ENCODE measurements at regions not wholly inside any gene's neighbourhood (a gene's known extent, or its start where the extent isn't known, plus 50 kb on each side); places are given as distances from the start of the nearest gene placed in this dataset.

DNA sequence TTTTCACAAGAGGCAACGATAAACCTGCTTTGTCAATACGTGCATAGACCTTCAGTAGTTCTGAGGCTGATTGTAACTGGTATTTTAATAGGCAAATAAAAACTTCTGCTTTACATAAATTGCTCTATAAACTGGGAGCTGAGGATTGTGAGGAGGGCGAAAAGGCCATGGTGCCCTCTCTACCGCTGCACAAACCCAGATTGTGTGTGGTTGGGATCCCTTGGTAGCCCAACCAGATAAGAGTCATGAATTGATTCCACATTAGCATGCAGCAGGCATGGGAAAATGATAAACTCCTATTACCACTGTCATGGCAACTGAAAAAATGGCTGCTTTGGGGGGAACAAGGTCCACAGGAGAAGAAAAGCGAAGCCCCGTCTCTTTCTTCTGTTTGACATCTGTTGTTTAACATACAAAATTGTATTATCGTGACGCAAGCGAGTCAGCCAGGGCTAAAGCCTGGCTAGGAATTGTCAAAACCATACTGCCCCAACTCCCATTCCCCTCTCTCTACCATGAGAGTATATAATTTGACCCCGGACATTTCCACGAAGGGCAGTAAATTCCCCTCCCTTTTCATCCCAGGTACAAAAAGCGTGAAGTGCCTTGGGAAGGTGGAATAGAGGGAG, 157.8 kb upstream of the SALL4 start:
- TF ChIP-seq, protein P1, sequence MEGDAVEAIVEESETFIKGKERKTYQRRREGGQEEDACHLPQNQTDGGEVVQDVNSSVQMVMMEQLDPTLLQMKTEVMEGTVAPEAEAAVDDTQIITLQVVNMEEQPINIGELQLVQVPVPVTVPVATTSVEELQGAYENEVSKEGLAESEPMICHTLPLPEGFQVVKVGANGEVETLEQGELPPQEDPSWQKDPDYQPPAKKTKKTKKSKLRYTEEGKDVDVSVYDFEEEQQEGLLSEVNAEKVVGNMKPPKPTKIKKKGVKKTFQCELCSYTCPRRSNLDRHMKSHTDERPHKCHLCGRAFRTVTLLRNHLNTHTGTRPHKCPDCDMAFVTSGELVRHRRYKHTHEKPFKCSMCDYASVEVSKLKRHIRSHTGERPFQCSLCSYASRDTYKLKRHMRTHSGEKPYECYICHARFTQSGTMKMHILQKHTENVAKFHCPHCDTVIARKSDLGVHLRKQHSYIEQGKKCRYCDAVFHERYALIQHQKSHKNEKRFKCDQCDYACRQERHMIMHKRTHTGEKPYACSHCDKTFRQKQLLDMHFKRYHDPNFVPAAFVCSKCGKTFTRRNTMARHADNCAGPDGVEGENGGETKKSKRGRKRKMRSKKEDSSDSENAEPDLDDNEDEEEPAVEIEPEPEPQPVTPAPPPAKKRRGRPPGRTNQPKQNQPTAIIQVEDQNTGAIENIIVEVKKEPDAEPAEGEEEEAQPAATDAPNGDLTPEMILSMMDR (IDR thresholded peaks at IDR 0.05; ENCODE audit: low read depth, low read length, missing control alignments) = no peak
- H3K4me3 ChIP-seq (ENCODE audit: low read depth, low read length) = no peak overlapping the region

DNA sequence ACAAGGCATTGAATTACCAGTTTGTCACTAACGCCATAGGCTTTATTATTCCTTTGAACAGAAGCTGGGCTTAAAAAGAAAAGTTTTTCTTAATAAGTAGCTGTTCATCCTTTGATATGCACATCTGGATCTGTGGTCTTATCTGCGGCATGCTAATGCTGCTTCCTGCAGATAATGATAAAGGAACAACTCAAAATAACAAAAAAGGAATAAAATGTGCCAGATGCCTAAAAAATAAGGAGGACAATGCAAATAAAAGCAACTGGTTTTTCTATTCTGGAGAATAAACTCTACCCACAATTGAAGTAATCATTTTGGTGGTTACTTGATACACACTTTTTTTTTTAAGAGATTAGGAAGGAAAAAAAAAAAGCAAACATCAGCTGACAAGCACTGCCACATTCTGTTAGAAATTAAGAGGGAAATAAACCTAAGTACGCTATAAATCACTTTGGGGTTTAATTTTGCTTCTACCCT, 156.8 kb upstream of the SALL4 start:
- H3K4me3 ChIP-seq (ENCODE audit: low read depth, low read length) = no peak overlapping the region
- TF ChIP-seq, protein P1 (IDR thresholded peaks at IDR 0.05; ENCODE audit: low read depth, low read length, missing control alignments) = no peak
- DNase-seq (ENCODE audit: low read depth) = no peak

More for the DNA sequence above, 157.8 kb upstream of the SALL4 start:
- no peak for DNase-seq (ENCODE audit: low read depth)

DNA sequence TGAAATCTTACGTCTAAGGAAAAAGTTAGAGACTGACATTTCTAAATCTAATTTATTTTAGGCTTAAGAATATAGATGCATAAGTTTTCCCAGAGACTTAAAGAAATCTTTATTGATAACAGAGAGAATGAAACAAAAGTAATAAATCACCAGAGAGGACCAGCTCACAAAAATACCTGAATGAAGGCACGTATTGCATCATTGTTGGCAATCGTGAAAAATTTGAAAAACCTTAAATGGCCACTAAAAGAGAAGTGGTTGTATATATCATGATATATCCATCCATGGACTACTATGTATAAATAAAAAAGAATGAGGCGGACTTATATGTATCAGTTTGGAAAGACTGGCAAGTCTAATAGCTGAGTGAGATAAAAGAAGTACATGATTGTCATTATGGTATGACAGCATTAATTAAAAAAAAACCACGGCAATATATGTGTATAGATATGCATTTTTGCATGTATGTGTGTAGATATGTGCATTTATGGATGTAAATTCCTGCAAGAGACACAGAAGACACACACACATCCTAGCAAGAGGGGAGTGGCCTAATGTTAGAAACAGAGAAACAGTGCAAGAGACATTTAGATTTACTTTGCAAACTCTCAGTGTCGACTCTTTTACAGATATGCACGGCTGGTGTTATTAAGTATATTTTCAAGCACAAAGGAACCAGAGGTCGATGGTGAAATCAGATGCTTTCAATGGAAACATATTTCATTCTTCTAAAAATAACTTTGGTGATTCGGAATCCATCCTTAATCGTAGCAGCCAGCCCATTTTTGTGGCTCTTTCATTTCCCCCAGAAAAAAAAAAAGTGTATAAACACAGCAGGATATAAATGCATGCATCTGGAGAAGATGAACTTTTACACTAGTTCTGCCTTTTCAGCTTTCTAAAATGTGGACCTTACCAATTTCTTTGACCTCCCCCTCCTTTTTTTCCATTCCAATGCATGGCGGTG, 156.1 kb upstream of the SALL4 start:
- H3K4me3 ChIP-seq (ENCODE audit: low read depth, low read length) = no peak overlapping the region
- TF ChIP-seq, protein P1 (IDR thresholded peaks at IDR 0.05; ENCODE audit: low read depth, low read length, missing control alignments) = no peak
- DNase-seq (ENCODE audit: low read depth) = no peak

DNA sequence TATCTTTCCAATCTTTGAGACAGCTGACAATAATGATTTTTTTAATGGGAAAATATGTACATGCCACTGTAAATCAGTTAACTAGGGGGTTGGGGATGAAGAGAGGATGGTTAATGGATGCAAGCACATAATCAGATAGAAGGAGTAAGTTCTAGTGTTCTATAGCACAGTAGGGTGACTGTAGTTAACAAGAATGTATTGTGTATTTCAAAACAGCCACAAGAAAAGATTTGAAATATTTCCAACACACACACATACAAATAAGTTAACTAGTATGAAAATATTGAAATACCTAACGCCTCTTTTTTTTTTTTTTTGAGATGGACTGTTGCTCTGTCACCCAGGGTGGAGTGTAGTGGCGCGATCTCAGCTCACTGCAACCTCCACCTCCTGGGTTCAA, 153.4 kb upstream of the SALL4 start:
- no peak overlapping the region for H3K4me3 ChIP-seq (ENCODE audit: low read depth, low read length)
- no peak for DNase-seq (ENCODE audit: low read depth)
- TF ChIP-seq, protein P1 (IDR thresholded peaks at IDR 0.05; ENCODE audit: low read depth, low read length, missing control alignments) = no peak

DNA sequence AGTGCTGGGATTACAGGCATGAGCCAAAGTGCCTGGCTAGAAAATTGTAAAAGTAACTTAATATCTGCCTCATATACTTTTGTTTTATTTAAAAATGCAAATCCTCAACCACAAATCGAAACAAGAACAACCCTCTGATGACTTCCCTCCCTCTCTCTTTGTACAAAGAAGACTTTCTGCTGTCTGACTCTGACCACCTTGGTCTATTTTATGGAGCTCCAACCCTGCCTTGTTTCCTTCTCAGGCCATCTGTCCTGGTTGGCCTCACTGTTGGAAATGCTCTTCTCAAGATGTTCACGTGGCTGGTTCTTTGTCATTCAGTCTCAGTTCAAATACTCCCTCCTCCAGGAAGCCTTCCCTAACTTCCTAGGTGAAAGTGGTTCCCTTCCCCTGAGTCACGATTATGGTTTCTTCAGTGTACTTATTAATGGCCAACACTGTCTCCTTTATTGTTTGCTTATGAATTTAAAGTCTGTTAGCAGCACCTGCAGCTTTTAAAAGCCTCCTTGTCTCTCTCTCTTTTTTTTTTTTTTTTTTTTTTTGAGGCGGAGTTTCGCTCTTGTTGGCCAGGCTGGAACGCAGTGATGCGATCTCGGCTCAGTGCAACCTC, 151.5 kb upstream of the SALL4 start:
- no peak for DNase-seq (ENCODE audit: low read depth)
- no peak overlapping the region for H3K4me3 ChIP-seq (ENCODE audit: low read depth, low read length)
- TF ChIP-seq, protein P1 (IDR thresholded peaks at IDR 0.05; ENCODE audit: low read depth, low read length, missing control alignments) = no peak

DNA sequence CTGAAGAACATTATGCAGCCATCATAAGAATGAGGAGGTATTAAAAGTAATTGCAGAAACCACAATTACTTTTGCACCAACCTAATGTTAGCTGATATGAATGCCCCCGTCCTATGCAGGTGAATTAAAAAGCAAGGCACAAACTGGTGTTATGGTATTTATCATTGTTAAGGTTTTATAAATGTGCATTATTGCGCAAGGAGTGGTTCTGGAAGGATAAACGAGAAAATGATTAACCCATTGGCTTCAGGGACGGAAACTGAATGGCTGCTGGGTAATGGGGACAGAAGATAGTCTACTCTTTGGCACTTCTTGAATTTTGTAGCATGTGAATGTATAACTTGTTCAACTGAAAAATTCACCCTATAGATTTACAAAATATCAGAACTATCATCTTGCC, 148.6 kb upstream of the SALL4 start:
- DNase-seq (ENCODE audit: low read depth) = no peak
- TF ChIP-seq, protein P1 (IDR thresholded peaks at IDR 0.05; ENCODE audit: low read depth, low read length, missing control alignments) = no peak
- no peak overlapping the region for H3K4me3 ChIP-seq (ENCODE audit: low read depth, low read length)
